ENCODE measurements at regions not wholly inside any gene's neighbourhood (a gene's known extent, or its start where the extent isn't known, plus 50 kb on each side); places are given as distances from the start of the nearest gene placed in this dataset.

DNA sequence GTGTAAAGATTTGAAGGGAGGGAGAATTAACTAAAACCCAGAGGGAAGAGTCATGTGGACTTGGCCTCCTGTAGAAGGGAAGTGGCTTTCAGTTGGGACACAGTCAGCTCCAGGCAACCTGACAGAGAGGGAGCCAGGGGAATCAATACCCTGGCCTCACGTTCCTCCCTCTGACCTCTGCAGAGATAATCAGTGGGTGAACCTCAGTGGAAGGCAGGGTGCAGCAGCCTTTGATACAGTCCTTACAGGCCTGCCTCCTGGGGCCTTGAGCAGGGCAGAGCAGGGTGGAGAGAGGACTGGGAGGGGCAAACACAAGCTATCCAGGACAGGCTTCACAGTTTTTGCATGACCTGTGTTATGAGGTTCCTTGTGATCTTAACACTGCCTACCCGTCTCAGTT, 61.9 kb upstream of the GPBP1 start:
- 75% methylated on average over 2 of the region's 2 CpGs for WGBS (ENCODE audit: insufficient coverage)
- no peak overlapping the region for H3K27ac Mint-ChIP-seq

DNA sequence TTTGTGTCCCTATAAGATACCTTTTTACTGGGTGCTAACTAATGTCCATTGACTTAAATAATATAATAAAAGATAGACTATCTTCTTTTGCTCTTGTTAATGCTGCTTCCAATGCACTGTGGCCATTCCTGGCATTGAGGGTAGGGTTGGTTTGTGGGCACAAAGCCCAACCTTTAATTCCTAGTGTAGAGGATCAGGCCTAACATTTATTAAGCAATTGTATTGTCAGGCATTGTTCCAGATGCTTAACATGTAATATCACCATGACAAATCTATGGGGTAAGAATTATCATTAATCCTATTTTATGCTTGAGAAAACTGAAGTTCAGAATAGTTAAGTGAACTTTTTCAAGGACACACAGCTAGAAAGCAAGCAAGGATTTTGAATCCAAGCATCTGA, 60.4 kb upstream of the GPBP1 start:
- no peaks in the 10 kb centered on the region for H3K27me3 ChIP-seq (ENCODE audit: control insufficient read depth in 2 of 2, insufficient read depth in 2 of 2, low read length in 2 of 2)
- H3K4me2 ChIP-seq (replicated peaks; ENCODE audit: extremely low read depth, low read length, poor library complexity, severe bottlenecking) = no peak overlapping the region
- H3K79me2 ChIP-seq (ENCODE audit: insufficient read depth, low read length) = no peaks in the 10 kb centered on the region
- Mint-ChIP-seq H3K4me3 (no peak overlapping the region), H3K9me3 (peaks cover 0 to 2% (median 0%) of the 10 kb centered on the region in 7 donors), H3K27me3 (ENCODE audit: low read depth in 3 of 3) (peaks cover 0 to 4% (median 1%) of the 10 kb centered on the region in 3 donors), H3K4me1 (no peaks in the 10 kb centered on the region), H3K36me3 (no peaks in the 10 kb centered on the region), H3K27ac (no peak overlapping the region)
- intact Hi-C loops (cut with micrococcal nuclease) = no loop called here
- H3K4me1 ChIP-seq (ENCODE audit: control insufficient read depth in 1 of 2, insufficient read depth in 2 of 2, low read length in 2 of 2) = no peaks in the 10 kb centered on the region
- H3K36me3 ChIP-seq (replicated peaks in 1 of 2; ENCODE audit: control insufficient read depth in 1 of 2, insufficient read depth in 2 of 2, low read length in 2 of 2) = no peaks in the 10 kb centered on the region
- no peak overlapping the region for H3K9ac ChIP-seq (ENCODE audit: insufficient read depth, low read length, poor library complexity, severe bottlenecking)
- no peak overlapping the region for H3K4me3 ChIP-seq (replicated peaks in 1 of 3; ENCODE audit: low read depth in 2 of 3, low read length in 3 of 3)
- H3K9me3 ChIP-seq (replicated peaks in 1 of 2; ENCODE audit: control insufficient read depth in 1 of 2, insufficient read depth in 1 of 2, low read length in 2 of 2) = no peaks in the 10 kb centered on the region
- no peak overlapping the region for H3K27ac ChIP-seq (ENCODE audit: low read depth in 1 of 2, low read length in 2 of 2)
- no peaks in the 10 kb centered on the region for H4K20me1 ChIP-seq (ENCODE audit: insufficient read depth, low read length)
- DNase-seq = no peak
- TF ChIP-seq, protein P1, sequence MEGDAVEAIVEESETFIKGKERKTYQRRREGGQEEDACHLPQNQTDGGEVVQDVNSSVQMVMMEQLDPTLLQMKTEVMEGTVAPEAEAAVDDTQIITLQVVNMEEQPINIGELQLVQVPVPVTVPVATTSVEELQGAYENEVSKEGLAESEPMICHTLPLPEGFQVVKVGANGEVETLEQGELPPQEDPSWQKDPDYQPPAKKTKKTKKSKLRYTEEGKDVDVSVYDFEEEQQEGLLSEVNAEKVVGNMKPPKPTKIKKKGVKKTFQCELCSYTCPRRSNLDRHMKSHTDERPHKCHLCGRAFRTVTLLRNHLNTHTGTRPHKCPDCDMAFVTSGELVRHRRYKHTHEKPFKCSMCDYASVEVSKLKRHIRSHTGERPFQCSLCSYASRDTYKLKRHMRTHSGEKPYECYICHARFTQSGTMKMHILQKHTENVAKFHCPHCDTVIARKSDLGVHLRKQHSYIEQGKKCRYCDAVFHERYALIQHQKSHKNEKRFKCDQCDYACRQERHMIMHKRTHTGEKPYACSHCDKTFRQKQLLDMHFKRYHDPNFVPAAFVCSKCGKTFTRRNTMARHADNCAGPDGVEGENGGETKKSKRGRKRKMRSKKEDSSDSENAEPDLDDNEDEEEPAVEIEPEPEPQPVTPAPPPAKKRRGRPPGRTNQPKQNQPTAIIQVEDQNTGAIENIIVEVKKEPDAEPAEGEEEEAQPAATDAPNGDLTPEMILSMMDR (IDR thresholded peaks at IDR 0.05) = no peak
- H2AFZ ChIP-seq (ENCODE audit: insufficient read depth, low read depth, low read length, poor library complexity, severe bottlenecking) = no peak overlapping the region

More for the DNA sequence above, 61.9 kb upstream of the GPBP1 start:
- no peaks in the 10 kb centered on the region for H3K9me3 ChIP-seq (replicated peaks in 1 of 2; ENCODE audit: control insufficient read depth in 1 of 2, insufficient read depth in 1 of 2, low read length in 2 of 2)
- no peaks in the 10 kb centered on the region for H3K79me2 ChIP-seq (ENCODE audit: insufficient read depth, low read length)
- H2AFZ ChIP-seq (ENCODE audit: insufficient read depth, low read depth, low read length, poor library complexity, severe bottlenecking) = no peak overlapping the region
- Mint-ChIP-seq H3K36me3 (no peaks in the 10 kb centered on the region), H3K27me3 (ENCODE audit: low read depth in 3 of 3) (peaks cover 0 to 2% (median 1%) of the 10 kb centered on the region in 3 donors), H3K9me3 (peaks cover 0 to 2% (median 0%) of the 10 kb centered on the region in 7 donors), H3K4me3 (no peak overlapping the region), H3K4me1 (no peaks in the 10 kb centered on the region)
- H3K9ac ChIP-seq (ENCODE audit: insufficient read depth, low read length, poor library complexity, severe bottlenecking) = no peak overlapping the region
- no peaks in the 10 kb centered on the region for H4K20me1 ChIP-seq (ENCODE audit: insufficient read depth, low read length)
- TF ChIP-seq, protein P1 (IDR thresholded peaks at IDR 0.05) = no peak
- no peaks in the 10 kb centered on the region for H3K27me3 ChIP-seq (ENCODE audit: control insufficient read depth in 2 of 2, insufficient read depth in 2 of 2, low read length in 2 of 2)
- no peaks in the 10 kb centered on the region for H3K36me3 ChIP-seq (replicated peaks in 1 of 2; ENCODE audit: control insufficient read depth in 1 of 2, insufficient read depth in 2 of 2, low read length in 2 of 2)
- no peaks in the 10 kb centered on the region for H3K4me1 ChIP-seq (ENCODE audit: control insufficient read depth in 1 of 2, insufficient read depth in 2 of 2, low read length in 2 of 2)
- intact Hi-C loops (cut with micrococcal nuclease) = no loop called here
- no peak overlapping the region for H3K27ac ChIP-seq (ENCODE audit: low read depth in 1 of 2, low read length in 2 of 2)
- H3K4me3 ChIP-seq (replicated peaks in 1 of 3; ENCODE audit: low read depth in 2 of 3, low read length in 3 of 3) = no peak overlapping the region
- no peak for DNase-seq
- no peak overlapping the region for H3K4me2 ChIP-seq (replicated peaks; ENCODE audit: extremely low read depth, low read length, poor library complexity, severe bottlenecking)

All from CD14-positive monocyte (primary cell).